Right lung (tissue), 2 donors: ENCODE measurements at regions not wholly inside any gene's neighbourhood (a gene's known extent, or its start where the extent isn't known, plus 50 kb on each side); places are given as distances from the start of the nearest gene placed in this dataset.

Experiments
- DNase-seq, 2 donors: peaks; one replicate each; pipeline ENCODE4 v3.0.0-alpha.2; 2013

DNA sequence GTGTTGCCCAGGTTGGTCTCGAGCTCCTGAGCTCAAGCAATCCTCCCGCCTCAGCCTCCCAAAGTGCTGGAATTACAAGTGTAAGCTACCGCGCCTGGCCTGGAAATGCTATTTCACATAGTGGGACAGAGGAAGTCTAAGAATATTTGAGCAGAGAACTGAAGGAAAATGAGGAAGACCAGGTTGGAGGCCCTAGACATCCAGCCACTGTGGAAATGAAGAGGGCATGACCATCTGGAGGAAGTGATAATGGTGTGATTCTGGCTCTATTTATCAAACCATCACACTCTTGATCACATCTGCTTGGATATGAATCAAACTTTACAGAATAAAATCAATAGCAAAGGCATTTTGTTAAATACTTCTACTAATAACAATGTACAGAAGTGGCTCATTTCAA lies 65.9 kb upstream of the ARHGEF3 start:
- DNase-seq, result no peak

DNA sequence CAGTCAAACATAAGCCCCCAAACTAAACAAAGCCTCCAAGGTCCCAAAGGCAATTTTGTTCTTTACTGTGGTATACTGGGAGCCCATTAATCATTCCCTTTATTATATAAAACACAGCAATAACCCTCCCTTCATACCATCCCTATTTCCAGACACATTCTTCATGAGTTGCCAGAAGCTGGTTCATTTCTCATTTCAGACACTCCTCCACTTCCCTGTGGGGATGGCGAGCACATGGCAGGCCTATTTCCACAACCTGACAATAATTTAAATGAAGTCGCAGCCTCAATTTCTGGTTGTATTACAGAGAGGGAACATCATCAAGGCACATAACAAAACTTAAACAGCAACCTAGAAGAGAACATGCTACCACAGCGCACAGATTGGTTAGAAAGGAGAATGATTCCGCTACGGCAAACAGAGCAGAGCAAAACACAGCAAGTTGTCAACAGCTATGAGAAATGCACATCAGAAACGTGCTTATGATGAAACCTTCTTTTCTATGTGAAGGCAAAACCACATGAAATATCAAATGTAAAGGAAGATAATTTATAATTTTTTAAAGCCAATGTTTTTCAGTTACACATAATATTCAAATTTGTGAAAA lies 63.3 kb upstream of the ARHGEF3 start:
- no peak for DNase-seq

DNA sequence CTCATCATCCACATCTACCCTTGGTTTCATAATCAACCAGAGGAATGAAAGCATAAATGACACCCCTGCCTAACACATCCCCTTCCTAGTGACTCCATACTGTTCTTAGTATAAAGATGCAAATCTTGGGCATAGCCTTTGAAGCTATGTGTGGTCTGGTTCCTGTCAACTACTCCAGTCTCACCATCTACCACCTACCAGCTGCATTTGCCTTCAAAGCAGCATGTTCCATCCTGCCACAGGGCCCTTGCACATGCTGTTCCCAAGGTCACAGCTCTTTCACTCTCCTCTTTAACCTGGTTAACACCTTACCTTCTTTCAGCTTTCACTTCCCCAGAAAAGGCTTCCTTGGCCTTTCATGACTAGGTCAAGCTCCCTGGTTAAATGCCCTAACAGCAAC lies 62.3 kb upstream of the ARHGEF3 start:
- no peak for DNase-seq

DNA sequence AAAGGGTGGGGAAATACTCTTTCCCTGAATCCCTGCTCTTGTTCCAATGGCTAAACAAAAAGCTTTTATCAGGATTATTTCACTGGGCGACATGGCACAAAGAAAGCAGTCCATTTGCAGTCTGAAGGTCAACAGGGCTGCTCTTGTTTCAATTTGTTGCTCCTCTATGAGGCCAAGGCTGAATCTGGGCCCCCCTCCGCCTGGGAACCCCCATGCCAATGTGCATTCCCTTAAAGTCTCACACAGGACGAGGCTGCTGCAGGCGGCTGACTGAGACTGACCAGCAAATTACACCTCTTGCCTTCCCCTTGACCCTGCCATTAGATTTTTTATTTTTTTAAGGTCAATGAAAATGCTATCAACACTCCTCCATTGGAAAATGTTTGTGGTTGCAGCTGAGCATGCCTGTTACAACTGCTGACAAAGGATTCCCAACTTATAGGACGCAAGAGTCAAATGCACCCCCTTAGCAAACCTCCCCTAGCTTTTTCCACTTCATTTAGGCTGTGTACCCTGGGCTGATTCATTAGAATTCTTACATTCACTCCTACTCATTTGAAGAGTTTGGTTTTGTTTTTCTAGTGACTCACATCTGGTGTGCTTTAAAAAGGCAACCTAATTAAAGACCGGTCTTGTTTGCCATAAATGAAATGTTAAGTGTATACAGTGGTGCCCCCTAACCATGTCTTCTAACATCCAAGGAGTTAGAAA lies 60.8 kb upstream of the ARHGEF3 start:
- DNase-seq, result no peak

DNA sequence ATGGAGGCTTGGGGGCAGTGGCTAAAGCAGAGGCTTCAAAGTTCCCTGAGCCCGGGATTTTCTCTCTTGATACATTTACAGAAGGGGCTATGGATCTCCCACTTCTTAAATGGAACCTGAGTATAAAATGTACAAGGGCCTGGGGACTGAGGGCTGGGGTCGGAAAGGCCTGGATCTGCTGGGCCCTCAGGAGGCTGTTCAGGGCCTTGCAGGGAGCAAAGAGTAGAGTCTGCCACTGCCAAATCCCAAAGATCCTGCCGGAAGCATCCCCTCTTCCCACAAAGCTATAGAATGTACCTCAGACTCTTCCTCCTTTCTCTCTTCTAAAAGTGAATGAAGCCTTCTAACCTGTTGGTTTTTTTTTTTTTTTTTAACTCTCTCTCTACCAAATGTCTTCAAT lies 59.8 kb upstream of the ARHGEF3 start:
- DNase-seq, result no peak

DNA sequence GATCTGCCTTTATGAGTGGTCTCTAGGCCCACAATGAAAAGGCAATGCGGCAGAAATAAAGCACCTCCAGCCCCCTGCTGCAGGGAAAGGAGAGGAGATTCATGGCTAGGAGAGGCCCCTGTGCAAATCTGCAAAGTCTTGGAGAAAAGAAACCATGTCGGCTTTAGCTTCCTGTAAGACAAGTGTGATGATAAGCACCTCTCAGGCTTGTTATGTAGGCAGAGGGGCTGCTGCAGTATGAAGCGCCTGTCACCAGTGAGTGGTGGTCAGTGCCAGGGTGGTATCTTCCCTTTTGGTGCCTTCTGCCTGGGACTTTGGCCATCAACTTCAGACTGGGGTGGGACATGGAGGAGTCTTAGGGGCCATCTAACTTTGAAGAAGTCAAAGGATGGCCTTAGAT lies 59.2 kb upstream of the ARHGEF3 start:
- DNase-seq, result no peak

DNA sequence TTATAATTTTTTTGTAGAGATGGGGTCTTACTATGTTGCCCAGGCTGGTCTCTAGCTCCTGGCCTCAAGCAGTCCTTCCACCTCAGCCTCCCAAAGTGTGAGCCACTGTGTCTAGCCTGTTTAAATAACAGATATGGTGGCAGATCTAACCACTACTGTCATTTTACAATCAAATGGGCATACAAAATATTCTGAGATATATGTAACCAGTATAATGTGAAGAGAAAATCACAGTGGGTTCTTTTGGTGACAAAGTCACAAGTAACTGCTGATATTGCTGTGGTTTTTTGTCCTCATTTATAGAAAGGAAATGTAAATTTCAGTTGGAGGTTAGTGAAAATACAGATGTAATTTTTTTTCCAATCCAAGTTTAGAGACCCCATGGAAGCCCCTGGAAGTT lies 58.6 kb upstream of the ARHGEF3 start:
- no peak for DNase-seq

DNA sequence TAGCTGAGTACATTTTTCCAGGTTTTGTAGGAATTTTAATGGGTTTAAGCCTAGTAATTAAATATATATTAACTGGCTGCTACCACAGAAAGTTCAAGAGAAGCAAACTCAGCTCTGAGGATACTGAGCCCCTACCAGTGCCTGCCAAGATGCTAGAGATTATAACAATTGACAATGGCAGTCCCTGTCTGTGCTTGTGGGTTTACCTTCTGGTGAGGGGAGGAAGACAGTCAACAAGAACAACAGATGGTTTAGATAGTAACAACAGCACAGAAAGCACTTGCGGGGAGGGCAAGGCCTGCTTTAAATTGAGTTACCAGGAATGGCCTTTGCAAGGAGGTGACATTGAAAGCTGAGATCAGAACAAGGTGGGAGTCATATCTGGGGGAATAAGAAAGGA lies 56.6 kb upstream of the ARHGEF3 start:
- no peak for DNase-seq

DNA sequence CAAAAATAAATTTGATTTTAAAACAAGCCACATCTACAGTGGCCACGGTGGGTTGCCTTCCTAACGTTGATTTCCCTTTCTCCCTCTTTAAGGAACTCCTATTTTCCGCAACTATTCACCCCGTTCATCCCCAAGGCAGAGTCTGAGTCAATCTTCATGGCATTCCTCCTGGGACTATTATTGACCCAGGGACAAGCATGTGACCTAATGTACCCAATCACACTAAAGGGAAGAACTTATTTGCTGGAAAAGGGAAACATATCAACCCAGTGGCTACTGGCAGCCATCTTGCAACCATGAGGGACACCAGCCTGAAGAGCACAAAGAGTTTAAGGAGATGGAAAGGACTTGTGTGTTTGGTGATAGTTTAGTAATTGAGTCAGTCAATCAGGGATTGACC lies 55.4 kb upstream of the ARHGEF3 start:
- no peak for DNase-seq

DNA sequence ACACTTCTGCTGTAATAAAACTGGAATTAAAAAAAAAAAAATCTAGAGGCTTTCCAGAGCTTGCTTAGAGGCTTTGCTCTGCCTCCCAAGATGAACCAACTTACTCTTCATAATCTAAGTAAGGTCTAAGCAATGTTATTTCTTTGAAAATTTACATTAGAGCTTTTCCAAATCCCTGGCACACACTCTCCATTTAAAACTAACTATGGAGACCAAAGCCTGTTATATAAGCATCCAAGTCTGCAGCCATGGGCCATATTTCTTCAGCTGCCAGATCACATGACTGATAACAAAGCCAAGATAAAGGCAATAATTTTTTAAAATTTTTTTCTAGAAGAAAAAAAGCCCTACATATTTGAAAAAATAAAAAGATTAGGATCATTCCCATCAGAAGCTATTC lies 55.0 kb upstream of the ARHGEF3 start:
- DNase-seq, result no peak

DNA sequence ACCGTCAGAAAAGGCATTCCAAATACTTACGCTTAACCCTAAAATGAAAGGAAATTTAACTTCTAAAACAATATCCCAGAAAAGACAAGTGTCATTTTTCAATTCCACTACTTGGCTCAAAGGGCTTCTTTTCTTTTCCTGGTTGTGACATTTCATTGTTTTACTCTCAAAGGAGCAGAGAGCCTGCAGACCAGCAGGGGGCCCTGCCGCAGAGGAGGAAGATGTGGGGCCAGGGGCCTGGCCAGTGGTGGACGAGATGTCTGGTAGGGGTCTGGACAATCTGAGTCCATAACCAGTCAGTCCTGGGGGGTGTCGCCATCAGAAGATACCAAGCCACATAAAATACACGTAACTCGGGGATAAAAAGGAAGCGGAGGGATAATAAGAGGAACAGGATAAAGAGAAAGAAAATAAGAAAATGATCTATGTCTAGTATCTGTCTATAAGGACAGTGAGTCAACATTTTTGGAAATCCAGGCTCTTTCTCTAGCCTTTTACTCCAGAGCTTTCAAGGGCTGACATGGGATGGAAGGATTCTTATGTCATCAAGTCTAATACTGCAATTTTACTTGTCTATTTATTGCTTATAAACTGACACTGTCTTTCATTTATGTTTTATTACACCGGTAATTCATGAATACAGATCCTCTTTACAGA lies 54.2 kb upstream of the ARHGEF3 start:
- DNase-seq, result no peak

DNA sequence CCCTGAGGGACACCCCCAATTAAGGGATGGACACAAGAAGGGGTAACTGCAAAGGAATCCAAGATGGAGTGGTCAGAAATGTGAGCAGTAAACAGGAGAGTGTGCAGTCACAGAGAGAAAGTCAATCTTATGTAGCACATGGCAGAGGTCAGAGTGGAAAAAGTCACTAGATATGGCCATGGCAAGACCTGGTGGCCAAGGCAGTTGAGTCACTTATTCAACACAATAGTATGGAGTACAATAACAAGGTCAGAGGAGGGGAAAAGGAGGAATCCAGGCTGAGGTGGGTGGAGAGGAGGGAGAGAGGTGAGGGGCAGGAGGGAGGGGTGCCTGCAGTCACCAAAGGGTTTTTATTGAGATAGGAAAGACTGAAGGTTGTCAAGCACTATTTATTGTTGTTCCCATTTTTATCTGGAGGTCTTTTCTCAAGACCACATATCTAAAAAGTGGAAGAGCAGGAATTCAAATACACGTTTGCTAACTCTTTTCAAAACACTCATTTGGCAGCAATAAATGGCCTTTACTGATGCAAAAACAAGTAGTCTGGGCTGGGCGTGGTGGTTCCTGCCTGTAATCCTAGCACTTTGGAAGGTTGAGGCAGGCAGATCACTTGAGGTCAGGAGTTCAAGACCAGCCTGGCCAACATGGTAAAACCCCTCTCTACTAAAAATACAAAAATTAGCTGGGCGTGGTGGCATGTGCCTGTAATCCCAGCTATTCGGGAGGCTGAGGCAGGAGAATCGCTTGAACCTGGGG lies 53.3 kb upstream of the ARHGEF3 start:
- no peak for DNase-seq

DNA sequence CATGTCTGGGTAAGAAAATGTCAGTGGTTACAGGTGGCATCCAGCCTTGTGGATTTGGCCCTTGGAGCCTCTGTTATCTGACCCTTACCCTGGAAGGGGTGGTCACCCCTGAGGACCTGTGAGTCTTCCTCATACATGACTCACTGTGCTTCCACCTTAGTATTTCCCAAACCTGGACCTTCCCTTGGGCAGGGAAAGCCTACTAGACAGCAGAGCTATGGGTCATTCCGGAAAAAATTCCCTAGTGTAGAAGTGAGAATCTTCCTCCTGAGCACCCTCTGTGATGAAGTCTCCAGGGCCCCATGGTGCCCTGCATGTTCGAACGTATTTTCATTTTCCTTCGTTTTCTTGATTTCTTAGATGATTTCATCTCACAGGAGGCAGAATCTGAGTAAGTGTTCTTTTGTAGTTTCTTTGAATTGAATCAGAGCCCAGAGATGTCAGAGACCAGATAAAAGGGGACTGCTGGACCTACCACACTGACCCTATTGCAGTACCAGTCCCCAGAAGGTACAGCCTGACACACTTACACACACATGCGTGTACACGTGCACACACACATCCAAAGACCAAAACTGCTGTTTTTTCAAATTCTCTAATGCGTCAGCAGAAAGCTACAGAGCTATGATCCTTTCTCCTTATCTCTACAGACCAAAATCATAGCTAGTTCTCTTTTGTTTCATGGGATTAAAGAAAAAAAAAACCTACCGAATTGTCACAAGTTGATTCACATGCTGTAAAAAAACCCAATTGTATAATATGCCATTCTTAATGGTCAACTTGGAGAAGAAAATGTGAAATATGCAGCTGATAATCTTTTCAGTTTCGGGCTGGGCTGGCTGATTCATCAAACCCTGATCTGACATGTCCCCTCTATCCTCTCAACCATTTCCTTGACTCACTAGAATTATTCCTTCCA lies 50.5 kb upstream of the ARHGEF3 start:
- DNase-seq, result no peak
